ENCODE measurements at regions not wholly inside any gene's neighbourhood (a gene's known extent, or its start where the extent isn't known, plus 50 kb on each side); places are given as distances from the start of the nearest gene placed in this dataset.

- no peak for DNase-seq (ENCODE audit: low spot score)
Measured at GRCh38 chr2:136468799-136469369, 296.5 kb upstream of the THSD7B start.

GRCh38 chr2:136452528-136452927, 312.8 kb upstream of the THSD7B start:
- no peak for DNase-seq (ENCODE audit: low spot score)

DNA sequence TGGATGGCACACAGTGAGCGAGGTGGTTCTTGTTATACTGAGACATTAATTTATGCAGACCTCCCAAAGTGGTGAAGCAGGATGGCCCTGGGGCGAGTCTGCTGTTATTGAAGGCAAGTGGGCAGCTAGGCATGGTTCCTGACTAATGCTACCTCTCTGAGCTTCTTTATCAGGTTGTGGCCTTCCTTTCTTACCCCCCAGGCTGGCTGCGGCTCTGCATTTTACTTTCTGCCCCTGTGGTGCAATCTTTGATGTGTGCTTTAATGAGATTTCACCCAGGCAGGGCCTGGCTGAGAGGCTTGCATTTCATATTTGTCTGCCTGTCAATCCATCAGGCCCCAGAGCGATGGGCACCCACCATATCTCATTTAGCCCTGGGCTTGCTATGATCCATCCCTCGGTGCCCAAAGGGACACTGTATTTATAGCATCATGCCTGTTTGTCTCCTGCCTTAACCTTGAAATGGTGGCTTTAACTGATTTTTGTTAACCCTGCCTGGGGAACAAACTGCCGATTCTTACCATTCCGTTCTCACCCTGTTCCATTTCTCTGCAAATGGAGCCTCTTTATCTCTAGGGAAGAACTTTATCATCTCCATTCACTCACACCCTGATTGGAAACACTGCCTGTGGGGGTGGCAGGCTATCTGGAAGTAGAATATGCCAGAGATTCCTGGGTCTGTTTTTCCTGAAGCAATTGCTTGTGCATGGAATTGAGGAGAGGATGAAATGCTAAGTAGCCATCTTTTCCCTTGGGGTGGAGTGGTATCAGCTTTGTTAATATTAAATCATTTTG, 316.2 kb upstream of the THSD7B start:
- DNase-seq (ENCODE audit: low spot score) = no peak

DNA sequence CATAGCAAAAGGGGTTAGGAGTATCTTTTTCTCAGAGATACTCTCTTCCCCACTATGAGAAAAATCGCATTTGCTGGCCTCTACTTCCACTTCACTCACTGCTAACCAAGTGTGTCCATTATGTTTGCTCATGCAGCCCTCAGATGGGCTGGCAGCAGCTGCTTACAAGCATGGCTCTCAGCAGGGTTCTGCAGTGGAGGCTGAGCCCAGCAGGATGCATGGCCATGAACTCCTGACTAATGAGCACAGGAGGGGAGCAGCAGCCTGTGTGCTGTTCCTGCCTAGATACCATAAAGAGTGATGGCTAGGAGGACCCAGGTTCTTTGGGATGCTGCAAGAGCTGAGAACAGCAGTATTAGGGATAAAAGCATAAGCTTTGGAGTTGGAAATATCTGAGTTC, 316.9 kb upstream of the THSD7B start:
- no peak for DNase-seq (ENCODE audit: low spot score)

GRCh38 chr2:136444323-136444722, 321.0 kb upstream of the THSD7B start:
- no peak for DNase-seq (ENCODE audit: low spot score)

DNA sequence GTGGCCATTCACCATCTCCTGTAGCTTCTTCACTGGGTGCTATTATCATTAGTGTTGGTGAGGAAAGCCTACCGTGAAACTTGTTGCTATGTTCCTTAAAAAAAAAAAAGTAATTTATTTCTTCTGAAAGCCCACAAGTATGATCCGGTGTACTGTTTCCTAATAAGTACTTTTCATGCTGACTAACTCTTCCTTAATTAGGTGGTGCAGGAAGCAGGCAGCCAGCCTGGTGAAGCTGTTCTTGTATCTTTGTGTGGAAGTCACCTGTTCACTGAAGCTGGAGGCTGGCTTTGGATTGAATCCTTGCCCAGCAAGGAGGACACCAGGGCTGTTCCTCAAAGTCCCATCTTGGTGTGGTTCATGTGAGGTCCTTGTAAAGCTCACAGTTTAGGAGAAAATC, 321.7 kb upstream of the THSD7B start:
- DNase-seq (ENCODE audit: low spot score) = no peak

DNA sequence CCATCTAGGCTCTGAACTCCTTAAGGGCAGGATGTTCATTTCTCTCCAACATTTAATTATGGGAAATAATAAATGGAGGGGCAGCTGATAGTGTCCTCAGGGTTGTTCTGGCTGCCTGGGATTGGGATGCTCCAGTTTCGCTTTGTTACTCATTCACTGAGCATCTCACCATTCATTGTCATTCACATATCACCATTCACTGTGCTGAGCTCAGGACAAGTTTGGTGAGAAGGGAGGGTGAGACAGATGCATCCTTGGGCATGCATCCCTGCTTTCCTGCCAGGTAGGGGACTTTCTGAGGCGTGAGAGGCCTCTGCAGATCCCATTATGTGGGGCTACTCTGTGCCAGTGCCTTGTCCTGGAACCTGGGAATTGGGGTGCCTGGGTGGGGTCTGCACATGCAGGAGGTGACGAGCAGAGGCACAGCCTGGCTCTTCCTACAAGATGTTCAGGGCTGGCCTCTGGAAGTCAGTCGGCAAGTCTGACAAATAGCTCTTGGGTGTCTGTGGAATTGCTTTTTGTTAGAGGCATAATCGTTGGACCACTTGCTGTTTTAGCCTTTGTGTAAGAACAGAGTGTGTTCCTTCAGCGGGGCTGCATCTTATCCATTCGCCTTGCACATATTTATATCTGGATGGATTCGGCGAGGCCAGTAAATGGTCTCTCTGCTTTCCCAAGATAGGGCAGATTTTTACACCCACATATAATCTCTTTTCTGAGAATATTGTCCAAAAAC, 323.2 kb upstream of the THSD7B start:
- DNase-seq (ENCODE audit: low spot score) = no peak

- DNase-seq (ENCODE audit: low spot score) = no peak
Measured at GRCh38 chr2:136439064-136439676, 321.2 kb upstream of the CXCR4 start.

DNA sequence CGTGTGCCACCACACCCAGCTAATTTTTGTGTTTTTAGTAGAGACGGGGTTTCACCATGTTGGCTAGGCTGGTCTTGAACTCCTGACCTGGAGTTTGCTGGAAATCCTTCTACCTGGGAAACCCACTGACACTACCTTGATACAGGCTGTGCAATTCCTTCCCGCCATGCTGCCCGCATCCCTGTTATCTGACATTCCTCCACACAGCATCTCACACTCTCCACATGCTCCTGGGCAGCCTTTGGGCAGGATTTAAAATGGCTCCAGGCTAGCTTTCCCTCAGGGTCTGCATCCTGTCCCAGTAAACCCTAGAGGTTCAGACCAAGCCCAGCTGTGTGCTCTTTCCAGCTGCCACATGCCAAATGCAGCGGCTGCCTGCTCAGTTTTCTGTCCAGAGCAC, 319.5 kb upstream of the CXCR4 start:
- DNase-seq (ENCODE audit: low spot score) = no peak

DNA sequence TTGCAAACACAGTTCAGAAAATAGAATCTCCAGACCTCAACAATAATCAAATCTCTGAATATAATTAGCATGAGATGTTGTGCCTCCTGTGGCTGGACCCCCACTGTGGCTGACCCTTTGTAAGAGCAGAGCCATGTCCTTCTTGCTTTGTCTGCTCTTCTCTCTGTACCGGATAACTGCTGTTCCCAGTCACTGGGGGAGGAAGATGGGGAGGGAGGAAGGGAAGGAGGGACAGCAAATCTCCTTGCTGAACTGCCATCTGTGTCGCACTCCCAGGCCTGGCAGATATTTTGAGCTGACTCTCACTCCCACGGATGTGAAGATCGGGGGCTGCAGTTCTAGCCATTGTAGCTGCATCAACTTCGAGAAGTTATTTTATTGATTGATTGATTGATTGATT, 319.0 kb upstream of the CXCR4 start:
- no peak for DNase-seq (ENCODE audit: low spot score)

DNA sequence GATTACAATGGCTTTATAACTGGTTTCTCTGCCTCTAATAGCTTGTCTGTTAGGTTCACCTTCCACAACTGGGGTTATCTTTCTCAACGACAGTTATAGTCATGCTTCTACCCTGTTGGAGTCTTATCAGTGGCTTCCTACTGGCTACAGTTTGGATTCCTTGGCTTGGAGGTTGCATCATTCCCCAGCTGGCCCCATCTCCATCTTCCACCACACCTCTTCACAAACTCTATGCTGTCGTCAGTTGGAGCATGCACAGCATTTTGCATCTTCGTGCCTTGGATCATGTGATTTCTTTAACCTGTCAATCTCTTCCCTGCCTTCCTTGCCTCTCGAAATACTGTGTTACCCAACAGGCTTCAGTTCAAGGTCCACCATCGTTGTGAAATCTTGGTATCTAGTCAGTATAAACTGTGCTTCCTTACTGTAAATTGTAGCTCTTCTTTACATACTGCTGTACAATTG, 316.3 kb upstream of the CXCR4 start:
- DNase-seq (ENCODE audit: low spot score) = no peak

GRCh38 chr2:136433261-136433660, 315.3 kb upstream of the CXCR4 start:
- no peak for DNase-seq (ENCODE audit: low spot score)

DNA sequence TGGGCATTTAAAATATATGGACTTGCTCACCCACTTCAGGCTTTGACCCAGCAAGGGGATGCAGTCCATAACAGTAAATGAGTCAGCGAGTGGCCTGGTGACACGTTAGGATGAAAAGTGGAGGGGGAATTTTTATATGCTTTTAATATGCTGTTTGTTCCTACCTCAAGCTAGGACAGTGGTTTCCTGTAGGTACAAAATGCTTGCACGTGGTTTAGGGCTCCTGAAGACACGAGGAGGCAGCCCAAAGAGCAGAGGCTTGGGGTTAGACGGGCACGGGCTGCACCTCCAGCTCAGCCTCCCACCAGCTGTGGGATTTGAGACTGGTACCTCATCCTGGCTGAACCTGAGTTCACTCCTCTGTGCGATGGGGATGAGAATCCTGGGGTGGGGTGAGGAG, 306.2 kb upstream of the CXCR4 start:
- no peak for DNase-seq (ENCODE audit: low spot score)

DNA sequence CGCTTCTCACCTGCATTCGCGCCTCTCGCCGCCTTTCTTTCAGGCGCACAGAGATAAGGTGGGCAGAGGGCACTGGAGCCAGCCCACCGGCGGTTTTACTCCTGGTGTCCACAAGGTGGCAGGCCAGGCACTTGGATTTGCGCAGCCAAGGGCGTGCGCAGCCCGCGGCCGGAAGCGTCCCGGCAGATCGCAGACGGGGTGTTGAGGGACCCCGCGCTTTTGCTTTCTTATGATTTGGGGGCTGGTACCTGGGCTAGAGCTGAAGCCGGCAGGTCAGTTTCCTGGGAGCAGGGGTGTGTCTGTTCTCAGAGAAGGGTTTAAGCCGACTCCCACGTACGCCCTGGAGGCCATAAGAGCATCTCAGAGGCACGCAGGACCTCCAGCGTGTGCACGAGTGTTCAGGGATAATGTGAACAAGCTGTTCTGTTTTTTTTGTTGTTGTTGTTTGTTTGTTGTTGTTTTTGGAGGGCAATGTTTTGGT, 305.6 kb upstream of the CXCR4 start:
- DNase-seq (ENCODE audit: low spot score) = peak; percentile 71

GRCh38 chr2:136422512-136422911, 304.6 kb upstream of the CXCR4 start:
- no peak for DNase-seq (ENCODE audit: low spot score)

- DNase-seq (ENCODE audit: low spot score) = no peak
Measured at GRCh38 chr2:136420346-136420745, 302.4 kb upstream of the CXCR4 start.

GRCh38 chr2:136411946-136412345, 294.0 kb upstream of the CXCR4 start:
- no peak for DNase-seq (ENCODE audit: low spot score)

- DNase-seq (ENCODE audit: low spot score) = no peak
Measured at GRCh38 chr2:136410673-136411072, 292.7 kb upstream of the CXCR4 start.

GRCh38 chr2:136408795-136409194, 290.8 kb upstream of the CXCR4 start:
- no peak for DNase-seq (ENCODE audit: low spot score)

- no peak for DNase-seq (ENCODE audit: low spot score)
Measured at GRCh38 chr2:136407952-136408318, 290.0 kb upstream of the CXCR4 start.

DNA sequence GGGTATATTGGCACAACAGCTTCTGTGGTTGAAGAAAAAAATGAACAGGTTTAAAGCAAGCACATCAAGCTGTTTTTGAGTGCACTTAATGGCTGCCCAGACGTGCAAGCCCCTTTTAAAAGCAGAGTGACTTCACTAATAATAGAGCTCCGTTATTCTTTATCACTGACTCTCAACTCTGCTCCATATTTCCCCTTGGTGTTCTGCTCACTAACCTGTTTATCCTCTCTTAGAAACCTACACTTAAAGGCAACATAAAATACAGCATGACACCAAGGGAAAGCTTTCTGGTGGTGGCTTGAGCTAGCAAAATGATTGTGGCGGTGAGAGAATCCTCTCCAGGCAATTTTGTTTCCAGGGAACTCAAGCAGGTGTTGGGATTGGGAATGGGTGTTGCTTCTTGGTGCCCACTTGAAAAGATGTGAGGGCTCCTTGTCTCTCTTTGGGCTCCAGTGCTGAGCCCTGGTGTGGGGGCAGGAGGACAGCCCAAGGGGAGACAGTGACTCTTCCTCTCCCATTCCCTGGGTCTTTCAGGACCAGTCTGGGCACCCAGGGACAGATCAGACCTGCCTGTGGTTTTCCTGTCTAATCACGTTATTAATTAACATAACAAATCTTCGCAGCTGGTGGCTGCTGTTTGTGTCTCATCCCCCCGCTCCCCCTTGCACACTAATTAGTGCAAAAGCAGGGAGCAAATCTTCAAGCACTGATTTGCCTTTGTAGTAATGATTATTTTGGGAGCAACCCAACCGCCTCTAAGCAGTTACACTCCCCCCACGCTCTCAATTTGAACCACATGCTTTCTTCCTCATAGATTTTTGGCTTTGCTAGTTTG, 289.4 kb upstream of the CXCR4 start:
- DNase-seq (ENCODE audit: low spot score) = no peak

- DNase-seq (ENCODE audit: low spot score) = no peak
Measured at GRCh38 chr2:136404925-136405324, 287.0 kb upstream of the CXCR4 start.

Measured in Ammon's horn (tissue), 1 donor.